SU-DHL-6 (cell line): ENCODE measurements at regions not wholly inside any gene's neighbourhood (a gene's known extent, or its start where the extent isn't known, plus 50 kb on each side); places are given as distances from the start of the nearest gene placed in this dataset.

ENCODE experiments used
- H2AFZ ChIP-seq: fragments of 200-600 bp; sonication (generic); 2 replicates; pipeline ENCODE4 v1.6.1; 2014; ENCODE audit warnings: low read depth, mild to moderate bottlenecking, moderate library complexity, mixed read lengths, antibody characterized with exemption, low read length; ENCODE audit not compliant: severe bottlenecking
- H3F3A ChIP-seq: fragments of 200-600 bp; shearing (Covaris generic); 2 replicates; pipeline ENCODE4 v1.6.0; 2016; ENCODE audit warnings: antibody characterized with exemption, mild to moderate bottlenecking; ENCODE audit not compliant: insufficient read depth
- H3K27ac ChIP-seq: fragments of 200-600 bp; sonication (generic); 2 replicates; pipeline ENCODE4 v1.5.1; 2016; ENCODE audit warnings: low read depth, mild to moderate bottlenecking, low read length, moderate library complexity, mixed read lengths
- H3K27me3 ChIP-seq: fragments of 200-600 bp; sonication (generic), shearing (Covaris generic); 2 replicates; pipeline ENCODE4 v1.6.0; 2014; ENCODE audit warnings: mild to moderate bottlenecking, low read length
- H3K36me3 ChIP-seq: fragments of 200-600 bp; sonication (generic); 2 replicates; pipeline ENCODE4 v1.6.1; 2014; ENCODE audit warnings: mild to moderate bottlenecking, low read length, mixed read lengths
- H3K4me2 ChIP-seq: fragments of 300-600, 200-600 bp; shearing (Covaris generic), sonication (generic); 2 replicates; pipeline ENCODE4 v1.6.0; 2014; ENCODE audit warnings: low read length, low read depth, mild to moderate bottlenecking; ENCODE audit not compliant: poor library complexity, severe bottlenecking
- H3K4me3 ChIP-seq: fragments of 200-600 bp; sonication (generic); 2 replicates; pipeline ENCODE4 v1.5.1; 2014; ENCODE audit warnings: antibody characterized with exemption, low read length, mild to moderate bottlenecking, mixed read lengths; ENCODE audit not compliant: insufficient read depth, poor library complexity, severe bottlenecking
- H3K79me2 ChIP-seq: fragments of 200-600 bp; sonication (generic); 2 replicates; pipeline ENCODE4 v1.6.1; 2014; ENCODE audit warnings: mild to moderate bottlenecking, low read length, moderate library complexity; ENCODE audit not compliant: insufficient read depth
- H3K9ac ChIP-seq: fragments of 200-600 bp; sonication (generic); 2 replicates; pipeline ENCODE4 v1.7.0; 2014; ENCODE audit warnings: mild to moderate bottlenecking, low read length
- H3K9me2 ChIP-seq: fragments of 200-600 bp; sonication (generic); replicated peaks from 2 replicates; pipeline ENCODE4 v1.6.1; 2014; ENCODE audit warnings: low read length; ENCODE audit not compliant: insufficient read depth
- H3K9me3 ChIP-seq: fragments of 200-600 bp; sonication (generic); 2 replicates; pipeline ENCODE4 v1.6.1; 2014; ENCODE audit warnings: low read length, mixed read lengths; ENCODE audit not compliant: insufficient read depth
- H4K20me1 ChIP-seq: fragments of 200-600 bp; sonication (generic); 2 replicates; pipeline ENCODE4 v1.6.1; 2014; ENCODE audit warnings: low read depth, mild to moderate bottlenecking, antibody characterized with exemption, low read length, moderate library complexity, mixed read lengths
- CTCF ChIP-seq: fragments of 200-600 bp; sonication (generic); IDR thresholded peaks from one replicate; pipeline ENCODE4 v1.5.1; 2017; ENCODE audit warnings: antibody characterized with exemption, mild to moderate bottlenecking, low read length, moderate library complexity; ENCODE audit not compliant: insufficient read depth, poor library complexity, severe bottlenecking
- EZH2phosphoT487 ChIP-seq: fragments of 200-600 bp; sonication (generic), shearing (Covaris generic); conservative IDR thresholded peaks from 2 replicates; pipeline ENCODE4 v1.6.1; 2018; ENCODE audit warnings: mild to moderate bottlenecking, antibody characterized with exemption, low read length, moderate library complexity, mixed read lengths

GRCh38 chr11:103773537-103773936 is 262.9 kb upstream of the DDI1 start:
- no peak overlapping the region for H3K9ac ChIP-seq
- H3F3A ChIP-seq: no peaks in the 10 kb centered on the region
- no peaks in the 10 kb centered on the region for H3K9me3 ChIP-seq
- H4K20me1 ChIP-seq: no peaks in the 10 kb centered on the region
- H2AFZ ChIP-seq: no peak overlapping the region
- no peak overlapping the region for H3K4me2 ChIP-seq
- H3K27me3 ChIP-seq: no peaks in the 10 kb centered on the region
- no peaks in the 10 kb centered on the region for H3K9me2 ChIP-seq
- H3K36me3 ChIP-seq: no peaks in the 10 kb centered on the region
- no peaks in the 10 kb centered on the region for H3K79me2 ChIP-seq
- no peak overlapping the region for H3K27ac ChIP-seq
- no peak for TF ChIP-seq CTCF
- TF ChIP-seq EZH2phosphoT487: no peak
- no peak overlapping the region for H3K4me3 ChIP-seq

GRCh38 chr11:103779054-103779453 is 257.4 kb upstream of the DDI1 start:
- H3K4me3 ChIP-seq: no peak overlapping the region
- no peaks in the 10 kb centered on the region for H3F3A ChIP-seq
- no peaks in the 10 kb centered on the region for H3K79me2 ChIP-seq
- H3K9me2 ChIP-seq: no peaks in the 10 kb centered on the region
- H3K4me2 ChIP-seq: no peak overlapping the region
- H3K9ac ChIP-seq: no peak overlapping the region
- no peaks in the 10 kb centered on the region for H4K20me1 ChIP-seq
- H3K9me3 ChIP-seq: no peaks in the 10 kb centered on the region
- H3K36me3 ChIP-seq: no peaks in the 10 kb centered on the region
- H3K27ac ChIP-seq: no peak overlapping the region
- H2AFZ ChIP-seq: no peak overlapping the region
- no peak for TF ChIP-seq CTCF
- no peak for TF ChIP-seq EZH2phosphoT487
- no peaks in the 10 kb centered on the region for H3K27me3 ChIP-seq

- TF ChIP-seq CTCF (no peak), EZH2phosphoT487 (no peak)
- no peak overlapping the region for H3K4me3 ChIP-seq
- H3K36me3 ChIP-seq: no peaks in the 10 kb centered on the region
- H3K79me2 ChIP-seq: no peaks in the 10 kb centered on the region
- H3K9ac ChIP-seq: no peak overlapping the region
- no peak overlapping the region for H3K27ac ChIP-seq
- no peak overlapping the region for H2AFZ ChIP-seq
- no peak overlapping the region for H3K4me2 ChIP-seq
- no peaks in the 10 kb centered on the region for H3F3A ChIP-seq
- no peaks in the 10 kb centered on the region for H3K27me3 ChIP-seq
- H3K9me2 ChIP-seq: no peaks in the 10 kb centered on the region
- no peaks in the 10 kb centered on the region for H3K9me3 ChIP-seq
- H4K20me1 ChIP-seq: no peaks in the 10 kb centered on the region
Measured at GRCh38 chr11:103789952-103790351, 246.5 kb upstream of the DDI1 start.

GRCh38 chr11:103792981-103793468 is 243.4 kb upstream of the DDI1 start:
- Histone ChIP-seq H3K79me2 (no peaks in the 10 kb centered on the region), H3K4me3 (no peak overlapping the region), H3K9me3 (no peaks in the 10 kb centered on the region), H3K9me2 (no peaks in the 10 kb centered on the region), H2AFZ (no peak overlapping the region), H3K9ac (no peak overlapping the region), H4K20me1 (no peaks in the 10 kb centered on the region), H3F3A (no peaks in the 10 kb centered on the region), H3K27ac (no peak overlapping the region), H3K36me3 (no peaks in the 10 kb centered on the region), H3K4me2 (no peak overlapping the region), H3K27me3 (no peaks in the 10 kb centered on the region)
- TF ChIP-seq CTCF: no peak
- TF ChIP-seq EZH2phosphoT487: no peak
